ENCODE measurements at regions not wholly inside any gene's neighbourhood (a gene's known extent, or its start where the extent isn't known, plus 50 kb on each side); places are given as distances from the start of the nearest gene placed in this dataset.
"Not testable (repeated sequence)": the region's sequence is repeated elsewhere in the genome, so short reads cannot be mapped to it uniquely, and the experiment has no call there.

- no peak for DNase-seq
Observed at GRCh38 chr1:189697113-189697512, 780.6 kb downstream of the BRINP3 start.

- no peak for DNase-seq
Observed at GRCh38 chr1:189701606-189702005, 776.1 kb downstream of the BRINP3 start.

- no peak for DNase-seq
Observed at GRCh38 chr1:189706594-189706993, 771.1 kb downstream of the BRINP3 start.

GRCh38 chr1:189708674-189709073 lies 769.0 kb downstream of the BRINP3 start:
- DNase-seq: no peak

- not testable (repeated sequence) for DNase-seq
Observed at GRCh38 chr1:189718147-189718795, 759.4 kb downstream of the BRINP3 start.

- DNase-seq: no peak
Observed at GRCh38 chr1:189726806-189727205, 750.9 kb downstream of the BRINP3 start.

- DNase-seq: no peak
Observed at GRCh38 chr1:189751311-189751710, 726.4 kb downstream of the BRINP3 start.

- no peak for DNase-seq
Observed at GRCh38 chr1:189752461-189752995, 725.1 kb downstream of the BRINP3 start.

- DNase-seq: not testable (repeated sequence)
Observed at GRCh38 chr1:189755100-189755499, 722.6 kb downstream of the BRINP3 start.

- no peak for DNase-seq
Observed at GRCh38 chr1:189764391-189765320, 713.0 kb downstream of the BRINP3 start.

- DNase-seq: no peak
Observed at GRCh38 chr1:189769448-189769847, 708.2 kb downstream of the BRINP3 start.

- DNase-seq: no peak
Observed at GRCh38 chr1:189774721-189775287, 702.9 kb downstream of the BRINP3 start.

- no peak for DNase-seq
Observed at GRCh38 chr1:189775343-189775742, 702.3 kb downstream of the BRINP3 start.

GRCh38 chr1:189779034-189779433 lies 698.6 kb downstream of the BRINP3 start:
- no peak for DNase-seq

GRCh38 chr1:189782295-189782694 lies 695.4 kb downstream of the BRINP3 start:
- DNase-seq: no peak

- no peak for DNase-seq
Observed at GRCh38 chr1:189783456-189783855, 694.2 kb downstream of the BRINP3 start.

- no peak for DNase-seq
Observed at GRCh38 chr1:189786761-189787160, 690.9 kb downstream of the BRINP3 start.

- DNase-seq: no peak
Observed at GRCh38 chr1:189787201-189787600, 690.5 kb downstream of the BRINP3 start.

GRCh38 chr1:189790335-189790734 lies 687.3 kb downstream of the BRINP3 start:
- no peak for DNase-seq

- DNase-seq: no peak
Observed at GRCh38 chr1:189803364-189803763, 674.3 kb downstream of the BRINP3 start.

GRCh38 chr1:189804352-189804751 lies 673.3 kb downstream of the BRINP3 start:
- DNase-seq: no peak

- DNase-seq: no peak
Observed at GRCh38 chr1:189805735-189806134, 671.9 kb downstream of the BRINP3 start.

- not testable (repeated sequence) for DNase-seq
Observed at GRCh38 chr1:189810639-189811038, 667.0 kb downstream of the BRINP3 start.
